Natural killer cell treated with Interleukin-12 subunit alpha and Interleukin-12 subunit beta and Interleukin-15 and Interleukin-18, amount 100 ng/mL, for 72 hours (primary cell): ENCODE measurements at regions not wholly inside any gene's neighbourhood (a gene's known extent, or its start where the extent isn't known, plus 50 kb on each side); places are given as distances from the start of the nearest gene placed in this dataset.
"Not testable (repeated sequence)": the region's sequence is repeated elsewhere in the genome, so short reads cannot be mapped to it uniquely, and the experiment has no call there.

Experiments used
- ATAC-seq, 2 donors: fragments of 150-1000 bp; cut with Tn5 transposase in 1 of 2; sonication (Bioruptor Pico), chemical (Tn5 transposase) in 1 of 2; 2 replicates each; pipeline ENCODE4 v1.10.0; 2021
- DNase-seq: peaks from one replicate; pipeline ENCODE4 v3.0.0; 2022; ENCODE audit warnings: low spot score
- H3K27ac Mint-ChIP-seq, 2 donors: 1 replicate in 1 of 2; 2 replicates in 1 of 2; pipeline ENCODE4 v1.8.0; 2022; ENCODE audit warnings: mixed read lengths in 2 of 2, mild to moderate bottlenecking in 1 of 2, moderate library complexity in 1 of 2
- H3K27me3 Mint-ChIP-seq, 2 donors: 1 replicate in 1 of 2; 2 replicates in 1 of 2; pipeline ENCODE4 v1.8.0; 2022; ENCODE audit warnings: mixed read lengths in 2 of 2
- H3K36me3 Mint-ChIP-seq: one replicate; pipeline ENCODE4 v1.8.0; 2022; ENCODE audit warnings: mixed read lengths
- H3K4me1 Mint-ChIP-seq, 2 donors: 1 replicate in 1 of 2; 2 replicates in 1 of 2; pipeline ENCODE4 v1.8.0; 2022; ENCODE audit warnings: low read depth in 2 of 2, mixed read lengths in 2 of 2, mild to moderate bottlenecking in 1 of 2
- H3K4me3 Mint-ChIP-seq: one replicate; pipeline ENCODE4 v1.8.0; 2022; ENCODE audit warnings: mixed read lengths
- H3K9me3 Mint-ChIP-seq: 2 replicates; pipeline ENCODE4 v1.8.0; 2022; ENCODE audit warnings: mixed read lengths

DNA sequence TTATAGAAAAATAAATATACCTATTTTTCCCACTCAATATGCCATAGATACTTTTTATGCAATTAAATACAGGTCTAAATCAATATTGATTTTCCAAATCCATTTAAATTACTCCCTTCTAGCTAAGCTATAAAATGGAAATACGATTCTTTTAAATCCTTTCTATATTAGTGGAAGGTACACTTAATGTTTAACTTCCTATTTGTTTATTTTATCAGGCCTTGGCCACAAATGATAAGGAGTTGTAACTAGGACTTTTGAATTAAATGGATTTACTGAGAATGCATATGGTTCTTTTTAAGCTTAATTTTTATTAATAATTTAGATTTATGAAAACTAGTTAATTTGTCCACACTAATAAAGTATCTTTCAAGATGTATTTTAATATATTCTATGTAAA, 517.0 kb upstream of the CHD1 start:
- Mint-ChIP-seq H3K27ac (no peak overlapping the region), H3K36me3 (no peaks in the 10 kb centered on the region), H3K4me1 (no peaks in the 10 kb centered on the region), H3K9me3 (no peaks in the 10 kb centered on the region), H3K4me3 (no peak overlapping the region), H3K27me3 (no peaks in the 10 kb centered on the region)
- no peak for ATAC-seq
- DNase-seq, result no peak

DNA sequence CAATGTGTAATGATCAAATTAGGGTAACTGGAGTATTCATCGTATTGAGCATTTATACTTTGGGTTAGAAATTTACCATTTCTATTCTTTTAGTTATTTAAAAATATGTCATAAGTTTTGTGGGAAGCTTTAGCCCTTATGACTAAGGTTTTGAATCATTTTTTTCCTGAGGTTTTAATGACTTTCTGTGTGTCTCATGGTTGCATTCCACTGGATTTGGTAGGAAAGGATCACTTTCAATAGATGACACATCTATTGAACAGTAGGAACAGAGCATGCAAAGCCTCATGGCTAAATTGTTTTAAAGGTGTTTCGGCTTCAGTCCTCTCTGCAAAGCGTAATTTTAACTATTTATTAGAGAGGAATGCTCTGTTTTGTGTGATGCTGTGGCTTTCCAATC, 512.4 kb upstream of the CHD1 start:
- no peaks in the 10 kb centered on the region for H3K36me3 Mint-ChIP-seq
- no peaks in the 10 kb centered on the region for H3K4me1 Mint-ChIP-seq
- H3K27me3 Mint-ChIP-seq, result no peaks in the 10 kb centered on the region
- no peak overlapping the region for H3K27ac Mint-ChIP-seq
- H3K9me3 Mint-ChIP-seq, result no peaks in the 10 kb centered on the region
- no peak overlapping the region for H3K4me3 Mint-ChIP-seq
- DNase-seq (no peak), ATAC-seq (no peak)

DNA sequence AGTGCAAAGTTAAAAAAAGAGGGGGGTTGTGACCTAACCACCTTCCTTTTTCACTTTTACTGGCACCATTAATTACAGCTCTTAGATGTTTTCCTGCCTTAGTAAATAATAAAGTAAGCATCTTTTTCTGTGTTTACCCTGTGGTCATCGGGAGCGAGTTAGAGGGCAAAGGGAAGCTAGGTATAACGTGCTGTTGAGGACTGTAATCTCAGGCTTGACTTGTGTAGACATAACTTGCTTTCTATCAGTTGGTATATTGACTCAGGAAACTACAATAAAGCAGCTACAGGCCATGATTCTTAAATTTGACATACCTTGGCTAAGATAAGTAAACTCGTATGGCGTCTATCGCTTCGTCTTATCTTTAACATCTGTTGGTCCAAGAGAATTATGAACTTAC, 509.8 kb upstream of the CHD1 start:
- Mint-ChIP-seq H3K27ac (no peak overlapping the region), H3K9me3 (no peaks in the 10 kb centered on the region), H3K4me1 (no peaks in the 10 kb centered on the region), H3K27me3 (no peaks in the 10 kb centered on the region), H3K36me3 (no peaks in the 10 kb centered on the region), H3K4me3 (no peak overlapping the region)
- DNase-seq, result no peak
- ATAC-seq, result no peak

DNA sequence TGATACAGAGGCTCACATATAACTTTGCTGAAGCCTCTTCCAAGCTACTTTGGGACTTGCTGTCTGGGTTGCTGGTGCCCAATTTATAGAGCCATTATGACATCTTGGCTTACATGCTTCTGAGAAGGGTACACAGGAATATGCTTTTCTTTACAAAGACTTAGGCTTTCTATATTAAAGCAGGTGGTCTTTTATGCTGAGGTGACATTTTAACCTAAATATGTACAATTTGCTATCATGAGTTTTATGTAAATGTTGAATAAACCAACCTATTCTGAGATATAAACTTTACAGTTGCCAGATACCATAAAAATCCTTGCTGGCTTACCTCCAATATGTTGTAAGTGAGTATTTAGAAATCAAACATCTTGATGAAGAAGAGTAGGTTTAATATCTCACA, 509.2 kb upstream of the CHD1 start:
- Mint-ChIP-seq H3K4me1 (no peaks in the 10 kb centered on the region), H3K4me3 (no peak overlapping the region), H3K9me3 (no peaks in the 10 kb centered on the region), H3K27me3 (no peaks in the 10 kb centered on the region), H3K27ac (no peak overlapping the region), H3K36me3 (no peaks in the 10 kb centered on the region)
- DNase-seq (no peak), ATAC-seq (no peak)

DNA sequence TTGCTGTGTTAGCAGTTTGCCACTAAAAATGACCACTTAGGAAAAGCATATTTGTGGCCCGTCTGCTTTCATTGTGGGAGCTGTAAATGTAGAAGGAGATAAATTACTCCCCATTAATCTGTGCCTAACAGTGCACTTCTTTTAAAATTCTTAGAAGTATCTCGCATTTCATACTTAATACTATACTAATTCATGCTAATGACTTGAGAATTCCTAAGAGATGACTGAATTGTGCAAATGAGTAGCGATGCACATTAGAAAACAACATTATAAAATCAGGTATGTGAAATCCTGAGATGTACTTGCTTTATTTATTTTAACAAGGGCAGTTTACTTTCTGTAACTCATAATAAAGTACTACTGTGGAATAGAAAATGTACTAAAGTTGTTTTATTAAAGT, 494.6 kb upstream of the CHD1 start:
- H3K4me1 Mint-ChIP-seq, H3K27me3 Mint-ChIP-seq, H3K4me3 Mint-ChIP-seq, H3K36me3 Mint-ChIP-seq, H3K9me3 Mint-ChIP-seq, DNase-seq, H3K27ac Mint-ChIP-seq, ATAC-seq: not testable (repeated sequence)

DNA sequence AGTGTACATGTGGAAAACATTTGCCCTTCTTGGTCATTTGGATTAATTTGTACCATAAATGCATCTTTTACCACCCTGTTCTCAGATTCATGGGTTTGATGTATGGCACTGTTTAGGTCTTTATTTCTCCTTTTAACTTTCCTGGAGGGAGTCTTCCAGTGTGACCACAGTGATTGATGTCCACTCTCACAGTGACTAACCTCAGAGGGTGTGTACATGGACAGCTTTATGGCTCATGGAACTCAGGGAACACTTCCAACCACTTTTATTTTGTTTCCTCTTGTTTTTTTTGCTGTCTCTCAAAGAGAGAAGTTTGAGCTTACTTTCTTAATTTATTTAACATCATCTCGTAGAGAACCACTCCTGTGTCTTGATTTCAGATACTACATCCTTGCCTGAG, 489.8 kb upstream of the CHD1 start:
- not testable (repeated sequence) for H3K4me1 Mint-ChIP-seq, H3K27ac Mint-ChIP-seq, ATAC-seq, H3K36me3 Mint-ChIP-seq, DNase-seq, H3K27me3 Mint-ChIP-seq, H3K9me3 Mint-ChIP-seq, H3K4me3 Mint-ChIP-seq

DNA sequence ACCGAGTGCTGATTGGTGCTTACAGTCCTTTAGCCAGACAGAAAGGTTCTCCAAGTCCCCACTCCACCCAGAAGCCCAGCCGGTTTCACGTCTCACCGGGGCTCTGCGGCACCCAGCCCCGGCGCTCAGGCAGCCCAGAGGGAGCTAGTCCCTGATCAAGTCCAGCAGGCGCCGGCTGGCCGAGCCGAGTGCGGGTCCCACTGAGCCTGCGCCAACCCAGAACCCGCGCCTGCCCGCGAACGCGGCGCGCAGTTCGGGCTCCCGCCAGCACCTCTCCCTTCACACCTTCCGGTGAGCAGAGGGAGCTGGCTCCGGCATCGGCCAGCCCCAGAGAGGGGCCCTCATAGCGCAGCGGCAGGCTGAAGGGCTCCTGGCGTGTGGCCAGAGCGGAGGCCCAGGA, 481.6 kb upstream of the CHD1 start:
- H3K27me3 Mint-ChIP-seq, H3K4me1 Mint-ChIP-seq, H3K4me3 Mint-ChIP-seq, H3K27ac Mint-ChIP-seq, H3K36me3 Mint-ChIP-seq, H3K9me3 Mint-ChIP-seq: not testable (repeated sequence)
- DNase-seq (peak; percentile 59), ATAC-seq (peak; percentile 36 to 43)

DNA sequence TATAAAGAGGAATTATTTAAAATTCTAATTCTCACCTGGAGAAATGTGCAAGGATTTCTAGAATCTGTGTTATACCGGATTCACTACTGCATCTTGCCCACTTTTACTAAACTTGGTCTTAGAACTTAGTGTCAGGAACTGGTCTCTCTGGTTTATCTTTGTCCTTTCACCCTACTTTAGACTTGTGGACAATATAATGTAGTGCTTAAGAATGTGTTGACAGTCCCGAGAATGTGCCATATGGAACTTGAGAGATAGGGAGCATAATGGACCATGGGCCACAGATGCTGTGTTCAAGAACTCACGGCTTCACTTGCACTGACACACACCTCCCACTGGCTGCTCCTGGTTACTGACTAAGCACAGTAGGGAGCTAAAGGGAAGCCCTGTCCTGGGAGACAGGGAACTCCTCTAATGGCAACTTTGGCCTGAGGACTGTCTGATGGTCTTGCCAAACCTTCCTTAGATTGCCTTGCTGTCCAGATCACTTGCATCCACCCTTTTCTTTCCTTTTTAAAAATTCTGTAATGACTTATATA, 476.0 kb upstream of the CHD1 start:
- not testable (repeated sequence) for H3K4me1 Mint-ChIP-seq, H3K4me3 Mint-ChIP-seq, H3K27ac Mint-ChIP-seq, H3K27me3 Mint-ChIP-seq, H3K9me3 Mint-ChIP-seq, H3K36me3 Mint-ChIP-seq, ATAC-seq, DNase-seq

DNA sequence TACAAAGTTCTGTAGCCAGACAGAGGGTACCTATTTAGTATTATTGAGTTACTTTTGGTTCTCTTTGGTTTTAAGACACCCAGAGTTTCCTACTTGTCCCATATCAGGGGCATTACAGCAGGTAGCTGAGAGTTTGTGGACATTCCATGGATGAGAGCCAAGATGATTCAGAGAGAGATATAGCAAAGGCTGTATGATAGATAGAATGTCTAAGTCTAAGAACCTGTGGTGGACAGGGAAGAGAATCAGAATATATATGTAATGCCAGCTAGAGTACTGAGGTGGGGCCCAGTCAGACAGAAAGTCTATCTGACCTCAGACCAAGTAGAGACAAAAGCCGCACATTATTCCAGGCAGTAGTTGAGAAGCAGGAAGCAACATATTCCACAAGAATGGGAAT, 471.8 kb upstream of the CHD1 start:
- not testable (repeated sequence) for H3K4me1 Mint-ChIP-seq, H3K4me3 Mint-ChIP-seq, H3K27ac Mint-ChIP-seq, H3K9me3 Mint-ChIP-seq, H3K36me3 Mint-ChIP-seq, ATAC-seq, H3K27me3 Mint-ChIP-seq, DNase-seq

DNA sequence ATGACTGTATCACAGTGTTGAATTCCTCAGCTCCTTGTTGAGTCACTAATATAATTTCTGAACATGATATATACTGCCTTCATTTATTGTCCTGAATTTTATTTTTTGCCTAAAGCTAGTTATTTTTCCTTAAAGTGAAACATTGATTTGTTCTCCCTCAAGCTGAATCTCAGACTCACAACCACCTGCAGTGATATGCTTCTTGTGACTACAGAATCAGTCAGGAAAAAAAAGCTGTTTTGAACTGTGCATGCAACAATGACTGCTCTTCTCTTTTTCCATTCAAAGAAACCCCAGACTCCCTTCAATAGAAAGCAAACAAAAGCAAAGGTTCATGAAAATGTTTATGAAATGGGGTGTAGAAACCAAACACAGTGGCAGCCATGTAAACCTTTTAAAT, 470.2 kb upstream of the CHD1 start:
- ATAC-seq (no peak), DNase-seq (no peak)
- H3K4me1 Mint-ChIP-seq, result no peaks in the 10 kb centered on the region
- peaks cover 2% of the 10 kb centered on the region for H3K9me3 Mint-ChIP-seq
- H3K36me3 Mint-ChIP-seq, result no peaks in the 10 kb centered on the region
- no peak overlapping the region for H3K27ac Mint-ChIP-seq
- no peak overlapping the region for H3K4me3 Mint-ChIP-seq
- H3K27me3 Mint-ChIP-seq, result no peaks in the 10 kb centered on the region

DNA sequence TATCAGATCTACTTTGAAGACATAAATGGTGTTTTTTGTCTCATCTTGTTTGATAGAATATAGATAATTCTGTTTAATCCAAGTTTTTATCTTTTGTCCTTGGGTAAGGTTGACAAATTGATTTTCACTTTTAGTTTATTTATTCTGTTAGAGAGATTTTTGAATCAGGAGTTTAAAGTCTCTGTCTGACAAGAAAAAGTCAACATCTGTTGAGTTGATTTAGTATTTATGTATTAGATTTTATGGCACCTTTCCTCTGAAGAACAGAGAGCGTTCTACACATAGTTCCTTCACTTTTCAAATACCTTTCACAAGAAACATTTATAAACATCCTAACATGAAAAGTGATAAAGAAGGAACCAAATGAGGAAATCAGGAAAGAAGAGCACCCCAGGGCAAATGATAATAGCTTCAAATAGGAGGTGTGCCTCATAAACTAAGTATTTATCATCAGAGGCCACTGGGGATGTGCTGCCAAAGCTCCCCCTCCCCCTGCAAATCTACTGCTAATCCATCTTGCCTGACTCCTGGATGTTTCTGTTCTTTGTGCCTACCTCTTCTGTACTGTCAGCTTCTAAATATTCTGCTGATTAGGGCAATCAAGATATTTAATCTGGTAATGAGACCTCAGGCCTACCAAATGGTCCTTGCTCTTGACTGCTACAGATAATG, 457.7 kb upstream of the CHD1 start:
- no peaks in the 10 kb centered on the region for H3K4me1 Mint-ChIP-seq
- no peak overlapping the region for H3K27ac Mint-ChIP-seq
- no peak for DNase-seq
- H3K4me3 Mint-ChIP-seq, result no peak overlapping the region
- H3K9me3 Mint-ChIP-seq, result peaks cover 16% of the 10 kb centered on the region
- H3K36me3 Mint-ChIP-seq, result peaks cover 11% of the 10 kb centered on the region
- H3K27me3 Mint-ChIP-seq, result no peaks in the 10 kb centered on the region
- no peak for ATAC-seq

DNA sequence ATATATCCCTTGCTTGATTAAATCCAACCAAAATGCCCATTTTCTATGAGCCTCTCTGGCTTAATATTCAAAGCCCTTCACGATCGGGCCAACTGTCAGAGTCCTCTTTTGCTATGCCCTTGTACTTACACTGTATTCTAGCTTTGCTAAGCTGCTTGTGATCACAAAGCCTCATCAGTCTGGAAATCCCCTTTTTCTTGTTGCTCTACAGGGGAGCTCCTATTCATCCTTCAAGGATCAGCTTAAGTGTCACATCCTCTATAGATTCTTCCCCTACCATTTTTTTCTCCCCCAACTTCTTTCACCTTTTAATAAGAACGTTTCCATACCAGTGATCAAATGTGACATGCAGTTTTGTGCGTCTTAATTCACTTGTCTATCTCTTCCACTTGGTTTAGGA, 450.4 kb upstream of the CHD1 start:
- Mint-ChIP-seq H3K4me1 (no peaks in the 10 kb centered on the region), H3K36me3 (peaks cover 11% of the 10 kb centered on the region), H3K4me3 (no peak overlapping the region), H3K27ac (no peak overlapping the region), H3K9me3 (peaks cover 16% of the 10 kb centered on the region), H3K27me3 (no peaks in the 10 kb centered on the region)
- ATAC-seq, result no peak
- no peak for DNase-seq

DNA sequence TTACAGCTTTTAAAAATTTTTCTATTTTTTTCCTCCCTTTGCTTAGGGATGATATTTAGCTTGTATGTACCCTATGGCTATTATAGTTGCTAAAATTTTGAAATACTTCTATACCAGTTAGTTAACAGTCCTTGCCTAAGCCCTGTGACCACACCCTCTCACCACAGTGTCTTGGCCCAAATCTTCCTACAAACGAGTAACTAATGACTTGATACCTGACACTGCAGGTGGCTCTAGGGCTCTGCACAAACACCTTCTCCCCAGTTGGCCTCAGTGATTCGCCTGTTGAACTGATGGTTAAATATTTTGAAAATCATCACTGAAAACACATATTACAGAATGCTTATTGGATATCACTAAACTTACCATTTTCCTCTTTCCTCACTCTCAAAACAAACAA, 449.6 kb upstream of the CHD1 start:
- Mint-ChIP-seq H3K4me3 (no peak overlapping the region), H3K4me1 (no peaks in the 10 kb centered on the region), H3K27ac (no peak overlapping the region), H3K27me3 (no peaks in the 10 kb centered on the region), H3K9me3 (peaks cover 11% of the 10 kb centered on the region), H3K36me3 (peaks cover 11% of the 10 kb centered on the region)
- no peak for DNase-seq
- no peak for ATAC-seq

DNA sequence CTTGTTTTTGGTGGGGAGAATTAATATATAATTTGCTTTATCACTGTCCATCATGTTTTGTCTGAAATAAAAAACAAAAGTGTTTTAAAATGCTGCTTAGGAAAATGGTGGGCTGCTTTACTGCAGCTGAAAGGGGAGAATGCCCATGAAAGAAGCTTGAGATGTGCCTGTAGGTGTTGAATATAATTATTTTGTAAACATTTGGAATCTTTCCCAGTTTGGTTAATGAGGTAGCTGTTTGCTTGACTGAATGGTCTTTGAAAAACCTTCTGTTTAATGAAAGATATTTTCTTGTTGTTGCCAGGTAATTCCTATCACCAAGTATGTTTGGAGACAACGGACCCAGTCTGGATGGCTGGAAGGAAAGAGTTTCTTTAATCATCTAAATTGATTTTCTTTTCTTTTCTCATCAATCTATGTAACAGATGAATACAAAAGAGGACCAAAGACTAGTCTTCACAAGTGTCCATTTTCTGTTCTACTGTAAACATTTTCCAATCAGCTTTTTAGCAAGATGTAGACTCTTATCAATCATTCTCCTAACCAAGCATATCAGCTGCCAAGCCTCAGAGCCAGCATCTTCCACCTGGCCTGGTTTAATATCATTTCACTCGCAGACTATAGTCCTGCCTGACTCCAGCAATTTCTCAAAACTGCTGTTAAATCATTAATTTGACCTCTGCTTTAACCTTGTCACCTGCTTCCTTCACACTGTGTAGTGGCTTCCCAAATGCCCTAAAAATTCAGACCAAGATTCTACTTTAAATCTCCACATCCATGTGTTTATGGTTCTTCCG, 441.2 kb upstream of the CHD1 start:
- H3K4me3 Mint-ChIP-seq, result no peak overlapping the region
- no peak for DNase-seq
- no peak overlapping the region for H3K27ac Mint-ChIP-seq
- no peaks in the 10 kb centered on the region for H3K27me3 Mint-ChIP-seq
- no peaks in the 10 kb centered on the region for H3K36me3 Mint-ChIP-seq
- H3K9me3 Mint-ChIP-seq, result peaks cover 8% of the 10 kb centered on the region
- no peak for ATAC-seq
- H3K4me1 Mint-ChIP-seq, result no peaks in the 10 kb centered on the region
